T47D (cell line): ENCODE measurements at regions not wholly inside any gene's neighbourhood (a gene's known extent, or its start where the extent isn't known, plus 50 kb on each side); places are given as distances from the start of the nearest gene placed in this dataset.

Experiments used
- DNase-seq, 2 experiments: peaks; one replicate each; pipeline versions ENCODE4 v3.0.0 to v3.0.0-alpha.2; 2011 to 2012; ENCODE audit warnings: low read depth in 1 of 2, low spot score in 1 of 2
- JUND ChIP-seq: IDR thresholded peaks from 2 replicates; pipeline ENCODE4 v1.6.1; 2012; ENCODE audit warnings: low read depth
- in situ Hi-C: cut with HindIII; loops from 2 replicates; pipeline ENCODE4 v1.10.0; 2016; ENCODE audit warnings: low sequenced_read_pairs, low pct_unique_long_range_greater_than_20kb

DNA sequence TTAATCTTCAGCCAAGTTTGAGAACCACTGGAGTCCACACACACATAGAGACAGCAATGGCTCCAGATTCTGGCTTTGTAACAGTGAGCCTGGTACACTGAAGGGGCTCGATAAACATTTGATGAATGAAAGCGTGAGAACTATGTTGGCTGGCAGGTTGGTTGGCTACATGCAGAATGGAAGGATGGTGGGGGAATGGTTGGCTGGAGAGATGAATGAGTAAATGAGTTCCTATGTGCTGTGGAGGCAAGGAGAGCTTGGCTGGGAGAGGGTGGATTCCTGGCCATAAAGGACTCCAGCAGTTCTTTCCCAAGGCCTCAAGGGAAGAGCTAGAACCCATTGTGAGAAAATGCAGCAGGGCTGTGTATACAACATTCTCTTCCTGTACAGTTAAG, 168.0 kb upstream of the NECTIN1 start:
- no peak for TF ChIP-seq JUND
- in situ Hi-C loops, result no loop called here
- no peak for DNase-seq

- no peak for TF ChIP-seq JUND
- in situ Hi-C loops, result no loop called here
- no peak for DNase-seq
Measured at GRCh38 chr11:119896387-119897045, 167.5 kb upstream of the NECTIN1 start.

GRCh38 chr11:119895981-119896380, 167.0 kb upstream of the NECTIN1 start:
- no peak for TF ChIP-seq JUND
- in situ Hi-C loops, result no loop called here
- no peak for DNase-seq

- DNase-seq, result no peak
- in situ Hi-C loops, result no loop called here
- no peak for TF ChIP-seq JUND
Measured at GRCh38 chr11:119894916-119895315, 165.9 kb upstream of the NECTIN1 start.

GRCh38 chr11:119892311-119892808, 163.4 kb upstream of the NECTIN1 start:
- DNase-seq, result no peak
- in situ Hi-C loops, result no loop called here
- TF ChIP-seq JUND, result no peak

GRCh38 chr11:119891055-119891768, 162.2 kb upstream of the NECTIN1 start:
- no peak for DNase-seq
- no peak for TF ChIP-seq JUND
- in situ Hi-C loops, result no loop called here

- no peak for TF ChIP-seq JUND
- DNase-seq, result no peak
- in situ Hi-C loops, result no loop called here
Measured at GRCh38 chr11:119890466-119890865, 161.5 kb upstream of the NECTIN1 start.

DNA sequence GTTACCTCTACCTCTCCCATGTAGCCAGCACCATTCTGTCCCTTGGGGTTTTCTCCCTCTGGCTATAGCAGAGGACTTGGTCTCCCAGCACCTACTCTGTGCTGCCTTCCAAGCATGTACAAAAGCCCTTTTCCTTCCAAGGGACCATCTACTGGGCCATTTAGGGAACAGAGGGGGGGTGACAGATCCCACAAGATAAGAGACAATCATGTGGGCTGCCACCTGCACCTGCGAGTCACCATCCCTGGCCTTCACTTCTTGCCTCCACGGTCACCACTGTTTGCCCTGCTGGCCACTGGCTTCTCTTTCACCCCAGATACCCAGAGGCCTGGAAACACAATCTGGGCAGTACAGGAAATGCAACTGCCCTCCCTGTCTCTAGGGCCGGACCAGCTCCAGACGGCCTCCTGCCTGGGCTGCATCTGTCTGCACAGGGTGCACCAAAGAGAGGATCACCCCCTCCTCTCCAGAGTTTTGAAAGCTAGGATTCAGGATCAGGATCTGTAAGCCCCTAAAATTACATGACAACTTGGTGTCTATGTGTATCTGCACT, 160.8 kb upstream of the NECTIN1 start:
- in situ Hi-C loops, result no loop called here
- no peak for TF ChIP-seq JUND
- no peak for DNase-seq

DNA sequence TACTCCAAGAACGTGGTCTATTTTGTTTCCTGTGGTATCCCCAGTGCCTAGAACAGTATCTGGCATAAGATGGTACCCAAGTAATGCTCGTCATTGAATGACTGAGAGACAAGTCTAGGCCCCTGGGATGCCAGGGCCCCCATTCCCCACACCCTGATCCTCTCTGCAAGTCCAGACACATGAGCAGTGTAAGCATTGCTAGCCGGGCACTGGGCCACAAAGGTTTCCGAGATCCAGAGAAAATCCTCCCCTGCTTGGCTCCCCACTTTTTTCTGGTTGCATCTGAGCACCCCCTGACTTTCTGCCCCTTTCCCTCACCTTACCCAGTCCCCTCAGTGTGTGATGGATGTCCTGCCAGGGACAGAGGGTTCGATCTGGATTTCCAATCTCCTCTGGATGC, 160.1 kb upstream of the NECTIN1 start:
- TF ChIP-seq JUND, result no peak
- no peak for DNase-seq
- in situ Hi-C loops, result no loop called here

- no peak for TF ChIP-seq JUND
- DNase-seq, result no peak
- in situ Hi-C loops, result no loop called here
Measured at GRCh38 chr11:119888119-119888518, 159.1 kb upstream of the NECTIN1 start.

DNA sequence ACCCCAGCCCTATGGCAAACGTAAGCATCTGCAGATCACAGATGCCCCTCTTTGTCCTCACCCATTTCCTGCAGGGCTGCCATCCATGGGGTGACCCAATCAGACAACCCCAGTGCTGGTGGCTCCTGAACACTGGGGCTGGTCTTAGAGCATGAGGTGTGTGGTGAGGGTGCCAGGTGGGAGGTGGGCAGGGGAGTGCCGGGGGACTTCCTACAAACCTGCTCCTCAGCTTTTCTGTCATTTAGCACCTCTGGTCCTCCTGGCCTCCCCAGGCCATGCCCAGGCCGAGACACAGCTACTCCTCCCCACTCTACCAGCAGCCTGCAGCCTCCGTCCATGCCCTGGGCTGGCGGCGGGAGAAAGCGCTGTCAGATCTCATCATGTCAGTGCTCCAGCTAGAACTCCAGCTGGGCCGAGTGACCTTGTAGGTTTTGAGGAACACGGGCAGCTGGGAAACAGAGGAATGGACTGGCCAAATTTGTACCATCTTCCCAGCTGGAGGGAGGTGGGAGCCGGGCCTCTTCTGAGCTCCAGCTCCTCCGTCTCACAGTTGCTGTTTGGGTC, 157.7 kb upstream of the NECTIN1 start:
- DNase-seq, result no peak
- no peak for TF ChIP-seq JUND
- in situ Hi-C loops, result no loop called here

GRCh38 chr11:119885861-119886567, 157.0 kb upstream of the NECTIN1 start:
- no peak for DNase-seq
- no peak for TF ChIP-seq JUND
- in situ Hi-C loops, result no loop called here

- in situ Hi-C loops, result no loop called here
- no peak for TF ChIP-seq JUND
- no peak for DNase-seq
Measured at GRCh38 chr11:119885067-119885466, 156.1 kb upstream of the NECTIN1 start.
